ENCODE measurements at regions not wholly inside any gene's neighbourhood (a gene's known extent, or its start where the extent isn't known, plus 50 kb on each side); places are given as distances from the start of the nearest gene placed in this dataset.
"Not testable (repeated sequence)": the region's sequence is repeated elsewhere in the genome, so short reads cannot be mapped to it uniquely, and the experiment has no call there.

DNA sequence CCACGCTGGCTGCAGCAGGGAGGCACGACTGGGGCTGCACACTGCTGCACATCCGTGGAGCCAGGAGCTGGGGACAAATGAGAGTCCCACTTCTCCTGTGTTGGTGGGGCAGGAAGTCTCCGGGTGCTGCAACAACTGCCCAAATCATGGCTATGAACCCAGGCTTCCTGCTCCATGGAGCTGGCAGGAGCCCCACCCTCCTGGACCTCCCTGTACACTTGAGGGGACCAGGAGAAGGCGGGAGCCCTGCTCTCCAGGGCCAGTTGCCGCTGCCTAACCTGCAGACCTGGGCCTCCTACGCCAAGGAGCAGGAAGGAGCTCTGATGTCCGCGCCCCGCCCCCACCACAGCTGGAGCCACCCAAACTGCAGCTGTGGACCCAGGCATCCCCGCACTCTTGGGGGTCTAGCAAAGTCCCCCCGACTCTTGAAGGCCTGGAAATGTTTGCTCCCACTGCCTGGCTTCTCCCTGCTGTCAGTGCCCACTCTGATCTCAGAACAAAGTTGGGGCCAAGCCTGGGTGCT, 752.1 kb upstream of the PCDH20 start:
- TF ChIP-seq, protein P1, sequence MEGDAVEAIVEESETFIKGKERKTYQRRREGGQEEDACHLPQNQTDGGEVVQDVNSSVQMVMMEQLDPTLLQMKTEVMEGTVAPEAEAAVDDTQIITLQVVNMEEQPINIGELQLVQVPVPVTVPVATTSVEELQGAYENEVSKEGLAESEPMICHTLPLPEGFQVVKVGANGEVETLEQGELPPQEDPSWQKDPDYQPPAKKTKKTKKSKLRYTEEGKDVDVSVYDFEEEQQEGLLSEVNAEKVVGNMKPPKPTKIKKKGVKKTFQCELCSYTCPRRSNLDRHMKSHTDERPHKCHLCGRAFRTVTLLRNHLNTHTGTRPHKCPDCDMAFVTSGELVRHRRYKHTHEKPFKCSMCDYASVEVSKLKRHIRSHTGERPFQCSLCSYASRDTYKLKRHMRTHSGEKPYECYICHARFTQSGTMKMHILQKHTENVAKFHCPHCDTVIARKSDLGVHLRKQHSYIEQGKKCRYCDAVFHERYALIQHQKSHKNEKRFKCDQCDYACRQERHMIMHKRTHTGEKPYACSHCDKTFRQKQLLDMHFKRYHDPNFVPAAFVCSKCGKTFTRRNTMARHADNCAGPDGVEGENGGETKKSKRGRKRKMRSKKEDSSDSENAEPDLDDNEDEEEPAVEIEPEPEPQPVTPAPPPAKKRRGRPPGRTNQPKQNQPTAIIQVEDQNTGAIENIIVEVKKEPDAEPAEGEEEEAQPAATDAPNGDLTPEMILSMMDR (IDR thresholded peaks at IDR 0.05), result no peak
- no peak for DNase-seq (ENCODE audit: low spot score)
- Histone ChIP-seq H3K36me3 (no peaks in the 10 kb centered on the region), H3K4me3 (no peak overlapping the region), H3K27me3 (replicated peaks; ENCODE audit: insufficient read depth) (no peaks in the 10 kb centered on the region), H3K4me1 (replicated peaks) (no peaks in the 10 kb centered on the region), H3K9me3 (no peaks in the 10 kb centered on the region), H3K27ac (no peak overlapping the region)
- intact Hi-C loops (cut with DNase I), result no loop called here
- 94% methylated on average over 12 of the region's 12 CpGs for WGBS

- Histone ChIP-seq H3K27me3 (replicated peaks; ENCODE audit: insufficient read depth) (no peaks in the 10 kb centered on the region), H3K9me3 (no peaks in the 10 kb centered on the region), H3K36me3 (no peaks in the 10 kb centered on the region), H3K4me1 (replicated peaks) (no peaks in the 10 kb centered on the region), H3K27ac (no peak overlapping the region), H3K4me3 (no peak overlapping the region)
- DNase-seq (ENCODE audit: low spot score), result no peak
- TF ChIP-seq POLR2A (IDR thresholded peaks at IDR 0.05) (no peak), POLR2AphosphoS5 (IDR thresholded peaks at IDR 0.05) (no peak)
- TF ChIP-seq, protein P1 (IDR thresholded peaks at IDR 0.05), result no peak
- WGBS, result 84% methylated on average over 2 of the region's 2 CpGs
- intact Hi-C loops (cut with DNase I), result no loop called here
Measured at GRCh38 chr13:62162860-62163259, 747.2 kb upstream of the PCDH20 start.

DNA sequence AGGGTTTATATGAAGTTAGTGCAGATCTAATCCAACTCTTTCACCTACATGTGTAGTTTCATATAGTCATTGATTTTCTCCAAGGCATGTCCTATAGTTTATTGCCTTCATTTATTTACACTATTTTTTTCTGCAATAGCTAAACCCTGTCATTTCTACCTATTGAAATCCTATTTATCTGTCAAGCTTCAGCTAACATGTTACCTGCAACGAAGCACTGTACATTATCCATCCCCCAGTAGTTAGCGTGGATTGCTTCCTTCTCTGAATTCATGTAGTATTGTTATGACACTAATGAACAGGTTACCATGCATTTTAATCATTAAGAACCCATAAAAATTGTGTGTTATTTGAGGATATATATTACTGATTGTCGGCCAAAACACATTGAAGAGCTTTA, 742.9 kb upstream of the PCDH20 start:
- Histone ChIP-seq H3K27me3 (replicated peaks; ENCODE audit: insufficient read depth) (no peaks in the 10 kb centered on the region), H3K36me3 (no peaks in the 10 kb centered on the region), H3K4me3 (no peak overlapping the region), H3K9me3 (no peaks in the 10 kb centered on the region), H3K4me1 (replicated peaks) (no peaks in the 10 kb centered on the region), H3K27ac (no peak overlapping the region)
- no peak for DNase-seq (ENCODE audit: low spot score)
- 81% methylated on average over 3 of the region's 3 CpGs for WGBS
- TF ChIP-seq, protein P1 (IDR thresholded peaks at IDR 0.05), result no peak
- TF ChIP-seq POLR2A (IDR thresholded peaks at IDR 0.05), result no peak
- no peak for TF ChIP-seq POLR2AphosphoS5 (IDR thresholded peaks at IDR 0.05)
- intact Hi-C loops (cut with DNase I), result no loop called here

DNA sequence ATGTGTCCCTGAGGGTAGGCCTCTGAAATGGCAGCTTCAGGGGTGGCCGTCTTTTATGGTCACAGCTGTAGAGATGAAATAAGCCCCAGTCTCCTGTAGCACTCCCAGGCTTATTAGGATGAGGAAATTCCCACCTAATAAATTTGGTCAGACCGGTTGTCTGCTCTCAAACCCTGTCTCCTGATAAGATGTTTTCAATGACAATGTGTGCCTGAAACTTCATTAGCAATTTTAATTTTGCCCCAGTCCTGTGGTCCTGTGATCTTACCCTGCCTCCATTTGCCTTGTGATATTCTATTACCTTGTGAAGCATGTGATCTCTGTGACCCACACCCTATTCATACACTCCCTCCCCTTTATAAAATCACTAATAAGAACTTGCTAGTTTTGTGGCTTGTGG, 736.1 kb upstream of the PCDH20 start:
- H3K4me1 ChIP-seq (replicated peaks); H3K9me3 ChIP-seq; H3K27me3 ChIP-seq (replicated peaks; ENCODE audit: insufficient read depth); H3K4me3 ChIP-seq; H3K27ac ChIP-seq; DNase-seq (ENCODE audit: low spot score); H3K36me3 ChIP-seq; intact Hi-C loops (cut with DNase I): not testable (repeated sequence)
- WGBS, result 85% methylated on average over 2 of the region's 2 CpGs

- Histone ChIP-seq H3K4me3 (no peak overlapping the region), H3K27ac (no peak overlapping the region), H3K36me3 (no peaks in the 10 kb centered on the region), H3K27me3 (replicated peaks; ENCODE audit: insufficient read depth) (no peaks in the 10 kb centered on the region), H3K9me3 (no peaks in the 10 kb centered on the region), H3K4me1 (replicated peaks) (no peaks in the 10 kb centered on the region)
- intact Hi-C loops (cut with DNase I), result no loop called here
- WGBS, result 74% methylated on average over 3 of the region's 3 CpGs
- no peak for TF ChIP-seq POLR2AphosphoS5 (IDR thresholded peaks at IDR 0.05)
- no peak for TF ChIP-seq POLR2A (IDR thresholded peaks at IDR 0.05)
- TF ChIP-seq, protein P1 (IDR thresholded peaks at IDR 0.05), result no peak
- DNase-seq (ENCODE audit: low spot score), result no peak
Measured at GRCh38 chr13:62142048-62142447, 726.4 kb upstream of the PCDH20 start.

All from prostate gland (tissue), 2 donors.